Activated T-cell treated with anti-CD3 and anti-CD28 coated beads, Interleukin-2, amount 50 U/mL, for 72 hours (primary cell): ENCODE measurements at regions not wholly inside any gene's neighbourhood (a gene's known extent, or its start where the extent isn't known, plus 50 kb on each side); places are given as distances from the start of the nearest gene placed in this dataset.

Experiments used
- ATAC-seq, 2 donors: fragments of 150-1000 bp; cut with Tn5 transposase; replicated peaks in 1 of 2; 2 replicates each; pipeline ENCODE4 v1.10.0; 2021; ENCODE audit warnings: moderate library complexity in 2 of 2, mild to moderate bottlenecking in 1 of 2
- DNase-seq, 2 donors: peaks; one replicate each; pipeline ENCODE4 v3.0.0; 2021 to 2022; ENCODE audit warnings: mixed read lengths in 1 of 2
- H3K27ac Mint-ChIP-seq: one replicate; pipeline ENCODE4 v1.8.0; 2022; ENCODE audit warnings: mild to moderate bottlenecking, moderate library complexity, mixed read lengths
- H3K27me3 Mint-ChIP-seq: one replicate; pipeline ENCODE4 v1.8.0; 2022; ENCODE audit warnings: low read depth, mixed read lengths
- H3K36me3 Mint-ChIP-seq, 2 donors: one replicate each; pipeline ENCODE4 v1.8.0; 2022; ENCODE audit warnings: mixed read lengths in 2 of 2, mild to moderate bottlenecking in 1 of 2; ENCODE audit not compliant: insufficient read depth in 2 of 2
- H3K4me1 Mint-ChIP-seq: one replicate; pipeline ENCODE4 v1.8.0; 2022; ENCODE audit warnings: low read depth, mixed read lengths
- H3K4me3 Mint-ChIP-seq, 2 donors: one replicate each; pipeline ENCODE4 v1.8.0; 2022; ENCODE audit warnings: mild to moderate bottlenecking in 2 of 2, mixed read lengths in 2 of 2, moderate library complexity in 2 of 2
- H3K9me3 Mint-ChIP-seq, 2 donors: one replicate each; pipeline ENCODE4 v1.8.0; 2022; ENCODE audit warnings: mixed read lengths in 2 of 2

- peaks cover 12% of the 10 kb centered on the region for H3K4me1 Mint-ChIP-seq
- DNase-seq, result no peak
- H3K9me3 Mint-ChIP-seq, result no peaks in the 10 kb centered on the region
- peak; percentile 22 to 58 for ATAC-seq
- peaks cover 34% of the 10 kb centered on the region for H3K27me3 Mint-ChIP-seq
- H3K36me3 Mint-ChIP-seq, result no peaks in the 10 kb centered on the region
- H3K4me3 Mint-ChIP-seq, result peak overlapping the region in 1 of 2 donors; percentile 25
- peak overlapping the region; percentile 15 for H3K27ac Mint-ChIP-seq
These were observed 114.5 kb upstream of the ACSL4 start for GRCh38 chrX:109847257-109848187.

- Mint-ChIP-seq H3K27ac (no peak overlapping the region), H3K4me3 (no peak overlapping the region), H3K27me3 (peaks cover 36% of the 10 kb centered on the region), H3K36me3 (no peaks in the 10 kb centered on the region), H3K9me3 (no peaks in the 10 kb centered on the region), H3K4me1 (peaks cover 12% of the 10 kb centered on the region)
- no peak for DNase-seq
- ATAC-seq, result no peak
These were observed 115.5 kb upstream of the ACSL4 start for GRCh38 chrX:109848461-109849050.

- H3K27ac Mint-ChIP-seq, result no peak overlapping the region
- H3K4me1 Mint-ChIP-seq, result no peaks in the 10 kb centered on the region
- peaks cover 0 to 3% of the 10 kb centered on the region in 2 donors for H3K36me3 Mint-ChIP-seq
These were observed 121.0 kb upstream of the ACSL4 start for GRCh38 chrX:109854096-109854495.

GRCh38 chrX:109855501-109855900 lies 122.4 kb upstream of the ACSL4 start:
- Mint-ChIP-seq H3K27ac (no peak overlapping the region), H3K27me3 (peaks cover 25% of the 10 kb centered on the region), H3K36me3 (peaks cover 0 to 3% of the 10 kb centered on the region in 2 donors), H3K4me1 (no peaks in the 10 kb centered on the region), H3K9me3 (no peaks in the 10 kb centered on the region), H3K4me3 (no peak overlapping the region)
- ATAC-seq (no peak), DNase-seq (no peak)

More at GRCh38 chrX:109854096-109854495, 121.0 kb upstream of the ACSL4 start:
- Mint-ChIP-seq H3K9me3 (no peaks in the 10 kb centered on the region), H3K27me3 (peaks cover 35% of the 10 kb centered on the region), H3K4me3 (no peak overlapping the region)
- DNase-seq (no peak), ATAC-seq (no peak)

GRCh38 chrX:109856974-109857373 lies 123.9 kb upstream of the ACSL4 start:
- H3K27ac Mint-ChIP-seq, result no peak overlapping the region
- ATAC-seq (no peak), DNase-seq (peak in 1 of 2 donors; percentile 23)
- no peaks in the 10 kb centered on the region for H3K9me3 Mint-ChIP-seq
- peaks cover 12% of the 10 kb centered on the region for H3K27me3 Mint-ChIP-seq
- H3K36me3 Mint-ChIP-seq, result peaks cover 0 to 3% of the 10 kb centered on the region in 2 donors
- H3K4me3 Mint-ChIP-seq, result no peak overlapping the region
- H3K4me1 Mint-ChIP-seq, result no peaks in the 10 kb centered on the region

GRCh38 chrX:109857584-109858228 lies 124.6 kb upstream of the ACSL4 start:
- H3K36me3 Mint-ChIP-seq, result peaks cover 0 to 3% of the 10 kb centered on the region in 2 donors
- no peaks in the 10 kb centered on the region for H3K9me3 Mint-ChIP-seq
- no peaks in the 10 kb centered on the region for H3K4me1 Mint-ChIP-seq
- DNase-seq (no peak), ATAC-seq (no peak)
- no peak overlapping the region for H3K27ac Mint-ChIP-seq
- peaks cover 12% of the 10 kb centered on the region for H3K27me3 Mint-ChIP-seq
- H3K4me3 Mint-ChIP-seq, result no peak overlapping the region

- no peak for ATAC-seq
- peaks cover 0 to 2% of the 10 kb centered on the region in 2 donors for H3K36me3 Mint-ChIP-seq
- H3K9me3 Mint-ChIP-seq, result no peaks in the 10 kb centered on the region
- no peak overlapping the region for H3K27ac Mint-ChIP-seq
- H3K4me3 Mint-ChIP-seq, result no peak overlapping the region
- H3K27me3 Mint-ChIP-seq, result peaks cover 15% of the 10 kb centered on the region
- H3K4me1 Mint-ChIP-seq, result no peaks in the 10 kb centered on the region
- DNase-seq, result no peak
These were observed 125.7 kb upstream of the ACSL4 start for GRCh38 chrX:109858602-109859341.

GRCh38 chrX:109859651-109860050 lies 126.6 kb upstream of the ACSL4 start:
- H3K27me3 Mint-ChIP-seq, result peaks cover 15% of the 10 kb centered on the region
- no peak for DNase-seq
- H3K4me3 Mint-ChIP-seq, result no peak overlapping the region

GRCh38 chrX:109862433-109862832 lies 129.4 kb upstream of the ACSL4 start:
- no peak for ATAC-seq
- peaks cover 35% of the 10 kb centered on the region for H3K27me3 Mint-ChIP-seq
- no peaks in the 10 kb centered on the region for H3K36me3 Mint-ChIP-seq
- no peak overlapping the region for H3K4me3 Mint-ChIP-seq
- H3K9me3 Mint-ChIP-seq, result no peaks in the 10 kb centered on the region
- H3K4me1 Mint-ChIP-seq, result no peaks in the 10 kb centered on the region
- H3K27ac Mint-ChIP-seq, result no peak overlapping the region
- no peak for DNase-seq

More at GRCh38 chrX:109859651-109860050, 126.6 kb upstream of the ACSL4 start:
- no peak for ATAC-seq
- Mint-ChIP-seq H3K27ac (no peak overlapping the region), H3K4me1 (no peaks in the 10 kb centered on the region), H3K9me3 (no peaks in the 10 kb centered on the region), H3K36me3 (no peaks in the 10 kb centered on the region)

- Mint-ChIP-seq H3K27me3 (peaks cover 33% of the 10 kb centered on the region), H3K4me1 (no peaks in the 10 kb centered on the region), H3K9me3 (no peaks in the 10 kb centered on the region), H3K36me3 (no peaks in the 10 kb centered on the region), H3K27ac (no peak overlapping the region), H3K4me3 (no peak overlapping the region)
- DNase-seq, result no peak
- ATAC-seq, result no peak
These were observed 130.8 kb upstream of the ACSL4 start for GRCh38 chrX:109863811-109864210.

- no peak for DNase-seq
- no peaks in the 10 kb centered on the region for H3K36me3 Mint-ChIP-seq
- ATAC-seq, result no peak
- peaks cover 24% of the 10 kb centered on the region for H3K27me3 Mint-ChIP-seq
- H3K9me3 Mint-ChIP-seq, result no peaks in the 10 kb centered on the region
- H3K27ac Mint-ChIP-seq, result no peak overlapping the region
- H3K4me3 Mint-ChIP-seq, result no peak overlapping the region
- H3K4me1 Mint-ChIP-seq, result no peaks in the 10 kb centered on the region
These were observed 131.6 kb upstream of the TMEM164 start for GRCh38 chrX:109871121-109871888.

GRCh38 chrX:109872021-109872732 lies 130.7 kb upstream of the TMEM164 start:
- Mint-ChIP-seq H3K4me3 (no peak overlapping the region), H3K27me3 (peaks cover 17% of the 10 kb centered on the region), H3K9me3 (no peaks in the 10 kb centered on the region), H3K27ac (no peak overlapping the region), H3K4me1 (no peaks in the 10 kb centered on the region), H3K36me3 (no peaks in the 10 kb centered on the region)
- ATAC-seq (no peak), DNase-seq (no peak)
